ENCODE measurements at regions not wholly inside any gene's neighbourhood (a gene's known extent, or its start where the extent isn't known, plus 50 kb on each side); places are given as distances from the start of the nearest gene placed in this dataset.

- DNase-seq (ENCODE audit: low spot score): no peak
Measured at GRCh38 chr6:117078624-117079023, 186.7 kb upstream of the VGLL2 start.

GRCh38 chr6:117079951-117080350 is 185.4 kb upstream of the VGLL2 start:
- DNase-seq (ENCODE audit: low spot score): no peak

- no peak for DNase-seq (ENCODE audit: low spot score)
Measured at GRCh38 chr6:117089604-117090003, 175.8 kb upstream of the VGLL2 start.

GRCh38 chr6:117110146-117110545 is 155.2 kb upstream of the VGLL2 start:
- DNase-seq (ENCODE audit: low spot score): no peak

- DNase-seq (ENCODE audit: low spot score): no peak
Measured at GRCh38 chr6:117110737-117111136, 154.6 kb upstream of the VGLL2 start.

- no peak for DNase-seq (ENCODE audit: low spot score)
Measured at GRCh38 chr6:117117652-117118051, 147.7 kb upstream of the VGLL2 start.

- DNase-seq (ENCODE audit: low spot score): no peak
Measured at GRCh38 chr6:117118490-117118889, 146.9 kb upstream of the VGLL2 start.

GRCh38 chr6:117126213-117126612 is 139.1 kb upstream of the VGLL2 start:
- DNase-seq (ENCODE audit: low spot score): no peak

GRCh38 chr6:117128052-117128451 is 137.3 kb upstream of the VGLL2 start:
- DNase-seq (ENCODE audit: low spot score): no peak

GRCh38 chr6:117130125-117130524 is 135.2 kb upstream of the VGLL2 start:
- no peak for DNase-seq (ENCODE audit: low spot score)

- no peak for DNase-seq (ENCODE audit: low spot score)
Measured at GRCh38 chr6:117136702-117137101, 128.7 kb upstream of the VGLL2 start.

GRCh38 chr6:117137711-117138110 is 127.6 kb upstream of the VGLL2 start:
- DNase-seq (ENCODE audit: low spot score): no peak

GRCh38 chr6:117138425-117138824 is 126.9 kb upstream of the VGLL2 start:
- DNase-seq (ENCODE audit: low spot score): no peak

GRCh38 chr6:117138920-117139319 is 126.4 kb upstream of the VGLL2 start:
- no peak for DNase-seq (ENCODE audit: low spot score)

GRCh38 chr6:117142142-117142541 is 123.2 kb upstream of the VGLL2 start:
- no peak for DNase-seq (ENCODE audit: low spot score)

- DNase-seq (ENCODE audit: low spot score): no peak
Measured at GRCh38 chr6:117142995-117143394, 122.4 kb upstream of the VGLL2 start.

GRCh38 chr6:117143647-117144046 is 121.7 kb upstream of the VGLL2 start:
- DNase-seq (ENCODE audit: low spot score): no peak

- DNase-seq (ENCODE audit: low spot score): no peak
Measured at GRCh38 chr6:117145940-117146339, 119.4 kb upstream of the VGLL2 start.

GRCh38 chr6:117149324-117149723 is 116.0 kb upstream of the VGLL2 start:
- no peak for DNase-seq (ENCODE audit: low spot score)

- DNase-seq (ENCODE audit: low spot score): no peak
Measured at GRCh38 chr6:117156741-117157140, 108.6 kb upstream of the VGLL2 start.

- DNase-seq (ENCODE audit: low spot score): no peak
Measured at GRCh38 chr6:117157448-117157847, 107.9 kb upstream of the VGLL2 start.

- no peak for DNase-seq (ENCODE audit: low spot score)
Measured at GRCh38 chr6:117165911-117166499, 99.4 kb upstream of the VGLL2 start.

GRCh38 chr6:117167520-117168271 is 97.7 kb upstream of the VGLL2 start:
- DNase-seq (ENCODE audit: low spot score): no peak
